ENCODE measurements at regions not wholly inside any gene's neighbourhood (a gene's known extent, or its start where the extent isn't known, plus 50 kb on each side); places are given as distances from the start of the nearest gene placed in this dataset.
A peak's percentile ranks its signal among the peaks of the same experiment; 100 is the strongest.

GRCh38 chr2:59004621-59005020 lies 763.5 kb upstream of the FANCL start:
- no peak for DNase-seq

GRCh38 chr2:59000796-59001195 lies 759.7 kb upstream of the FANCL start:
- DNase-seq: no peak

GRCh38 chr2:58992062-58992706 lies 751.1 kb upstream of the FANCL start:
- DNase-seq: no peak

- DNase-seq: no peak
These were observed 750.2 kb upstream of the FANCL start for GRCh38 chr2:58991357-58991756.

GRCh38 chr2:58985541-58985940 lies 744.4 kb upstream of the FANCL start:
- no peak for DNase-seq

DNA sequence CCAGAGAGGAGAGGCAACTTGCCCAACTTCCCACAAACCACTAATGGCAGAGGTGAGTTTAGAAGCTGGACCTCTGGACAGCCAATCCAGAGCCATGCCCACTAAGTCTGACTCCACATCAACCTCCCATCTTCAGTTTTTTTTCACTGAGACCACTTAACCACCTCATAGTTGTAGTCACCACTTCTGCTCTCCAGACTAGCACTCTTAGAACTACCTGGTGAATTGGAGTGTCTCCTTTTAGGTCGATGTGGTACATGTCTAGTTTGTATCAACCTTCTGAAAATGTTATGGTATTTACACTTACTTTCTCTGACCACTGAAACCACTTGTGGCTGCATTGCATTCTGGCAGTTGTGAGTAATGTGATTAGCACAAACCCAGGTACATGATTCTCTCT lies 743.6 kb upstream of the FANCL start:
- DNase-seq: no peak

DNA sequence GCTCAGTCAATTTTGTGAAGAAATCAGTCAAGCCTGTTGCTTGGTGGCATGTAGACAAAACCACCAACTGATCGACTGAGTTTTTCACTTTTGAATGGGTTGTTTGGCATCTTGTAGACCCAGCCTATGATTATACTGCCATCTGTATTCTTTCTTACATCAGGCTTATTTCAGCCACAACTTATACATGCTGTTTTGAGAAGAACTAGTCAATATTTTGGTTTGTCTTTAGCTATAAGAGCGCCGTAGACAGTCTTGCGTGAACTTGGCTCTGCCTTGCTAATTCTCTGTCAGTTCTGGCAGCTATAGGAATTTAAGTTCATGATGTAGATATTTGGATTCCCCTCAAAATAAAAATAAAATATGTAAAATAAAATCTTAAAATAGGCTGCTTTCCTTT lies 742.0 kb upstream of the FANCL start:
- no peak for DNase-seq

DNA sequence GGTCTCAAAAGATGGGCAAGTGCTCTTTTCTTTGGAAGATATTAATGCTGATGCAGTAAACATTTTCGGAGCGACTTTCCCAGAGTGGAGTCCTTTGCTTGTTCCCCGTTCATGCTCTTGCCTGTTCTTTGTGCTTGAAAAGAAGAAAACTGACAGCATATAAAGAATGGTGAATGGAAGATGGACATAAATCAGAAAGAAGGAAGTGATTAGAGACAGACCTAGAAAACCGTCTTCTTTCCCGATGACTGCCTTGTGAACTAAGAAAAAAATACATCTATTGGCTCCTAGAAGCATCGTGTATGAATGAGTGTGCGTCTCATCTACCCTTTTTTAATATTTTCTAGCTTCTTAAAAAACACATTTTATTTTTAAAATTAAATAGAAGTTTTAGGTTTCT lies 740.1 kb upstream of the FANCL start:
- DNase-seq: no peak

GRCh38 chr2:58976375-58977071 lies 735.4 kb upstream of the FANCL start:
- peak; percentile 11 for DNase-seq

- DNase-seq: no peak
These were observed 733.8 kb upstream of the FANCL start for GRCh38 chr2:58974881-58975280.

- DNase-seq: no peak
These were observed 733.3 kb upstream of the FANCL start for GRCh38 chr2:58974426-58974825.

DNA sequence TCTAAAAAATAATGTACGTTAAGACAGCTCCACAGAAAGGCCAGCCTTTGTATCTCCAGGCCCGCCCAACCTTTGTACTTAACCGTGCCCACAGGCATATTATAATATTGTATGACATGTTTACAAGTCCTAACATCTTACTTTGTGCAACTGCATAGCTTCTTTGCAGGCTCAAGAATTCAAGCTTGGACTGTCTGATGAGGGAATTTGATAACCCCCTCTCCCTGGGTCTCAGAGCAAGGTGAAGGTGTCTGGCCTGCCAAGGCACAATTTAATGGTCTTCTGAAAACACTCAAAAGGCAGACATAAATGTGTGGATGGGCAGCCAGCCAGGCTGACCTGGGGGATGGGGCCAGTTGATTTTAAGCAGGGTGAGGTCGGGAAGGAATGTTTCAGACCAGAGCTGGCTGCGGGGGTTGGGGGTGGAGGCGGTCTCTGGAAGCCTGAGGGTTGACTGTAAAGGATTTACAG lies 732.7 kb upstream of the FANCL start:
- DNase-seq: peak; percentile 11

DNA sequence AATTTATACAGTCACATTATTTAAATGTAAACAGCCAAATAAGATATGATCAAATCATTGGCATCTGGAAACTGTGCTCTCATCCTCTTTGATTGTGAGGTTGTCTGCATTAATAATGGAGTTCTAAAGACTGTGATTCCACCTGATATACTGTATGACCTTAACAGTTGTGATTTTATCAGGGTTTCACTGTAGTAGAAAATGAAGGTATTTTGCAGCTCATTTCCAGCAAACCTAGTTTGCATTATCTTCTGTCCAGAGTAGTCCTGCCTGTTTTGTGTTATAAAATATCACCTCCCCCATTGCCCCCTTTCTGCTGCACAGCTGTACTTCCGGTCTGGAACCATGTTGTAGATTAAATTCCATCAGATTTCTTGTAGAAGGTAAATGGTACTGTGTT lies 731.6 kb upstream of the FANCL start:
- no peak for DNase-seq

- DNase-seq: no peak
These were observed 730.6 kb upstream of the FANCL start for GRCh38 chr2:58971511-58972360.

GRCh38 chr2:58970365-58970764 lies 729.2 kb upstream of the FANCL start:
- no peak for DNase-seq

DNA sequence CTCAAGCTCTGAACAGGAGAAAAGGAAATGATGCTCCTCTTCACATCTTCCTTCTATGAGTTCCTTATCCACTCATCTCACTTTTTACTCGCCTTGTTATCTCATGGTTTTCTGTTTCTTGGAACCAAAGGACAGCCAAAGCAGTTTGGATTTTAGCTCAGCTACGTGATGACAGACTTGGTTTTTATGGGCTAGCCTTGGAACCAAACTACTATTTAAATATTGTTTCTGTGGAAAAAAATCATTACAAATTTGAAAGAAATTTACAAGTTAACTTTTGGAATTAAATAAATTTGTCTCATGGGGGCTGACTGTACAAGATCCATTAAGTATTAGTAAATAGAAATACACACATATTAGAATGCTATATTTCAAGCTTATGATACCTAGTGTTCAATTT lies 727.8 kb upstream of the FANCL start:
- no peak for DNase-seq

GRCh38 chr2:58967736-58968135 lies 726.6 kb upstream of the FANCL start:
- no peak for DNase-seq

DNA sequence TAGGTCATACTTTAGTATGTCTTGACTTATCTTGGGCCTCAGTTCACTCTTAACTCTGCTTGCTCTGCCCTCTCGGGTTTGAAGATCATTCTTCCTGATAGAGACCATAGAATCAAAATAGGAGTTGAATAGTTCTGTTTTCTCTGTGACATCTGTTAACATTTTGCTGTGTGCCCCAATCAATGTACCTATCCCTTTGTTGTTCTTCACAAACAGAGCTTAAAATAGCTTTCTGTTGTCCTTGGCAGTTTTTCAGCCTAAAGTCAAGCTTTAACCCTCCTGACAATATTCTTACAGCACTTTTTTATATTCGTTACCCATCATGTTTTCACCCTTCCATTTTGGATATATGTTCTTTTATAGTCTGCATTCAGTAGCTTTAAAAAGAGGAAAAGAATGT lies 724.5 kb upstream of the FANCL start:
- no peak for DNase-seq

- DNase-seq: no peak
These were observed 718.9 kb upstream of the FANCL start for GRCh38 chr2:58959996-58960395.

- DNase-seq: no peak
These were observed 716.2 kb upstream of the FANCL start for GRCh38 chr2:58957188-58957840.

- no peak for DNase-seq
These were observed 713.8 kb upstream of the FANCL start for GRCh38 chr2:58954880-58955385.

DNA sequence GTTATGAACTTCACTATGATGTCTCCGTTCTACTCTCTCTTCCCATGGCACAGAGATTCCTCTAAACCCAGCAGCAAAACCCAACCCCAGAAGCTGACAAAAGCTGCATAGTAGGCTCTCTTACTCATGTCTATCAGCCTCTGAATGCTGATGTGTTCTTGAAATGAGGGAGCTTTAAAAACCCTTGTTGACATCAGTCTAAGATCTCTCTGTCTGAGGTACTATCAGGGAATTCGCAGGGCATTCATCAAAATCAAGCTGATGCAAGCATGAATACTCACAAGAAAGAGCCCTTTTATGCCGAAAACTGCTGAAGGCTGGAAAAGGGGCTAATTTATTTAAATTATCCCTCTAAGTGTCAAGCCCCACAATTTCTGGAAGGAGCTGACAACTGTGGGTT lies 710.6 kb upstream of the FANCL start:
- no peak for DNase-seq
